ENCODE measurements at regions not wholly inside any gene's neighbourhood (a gene's known extent, or its start where the extent isn't known, plus 50 kb on each side); places are given as distances from the start of the nearest gene placed in this dataset.

- TF ChIP-seq POLR2A (IDR thresholded peaks at IDR 0.05) (no peak), CTCF (IDR thresholded peaks at IDR 0.05) (no peak)
- intact Hi-C loops (cut with DNase I) = no loop called here
- ATAC-seq (peak in 2 of 4 donors; percentile 58 to 72), DNase-seq (no peak)
- no peaks in the 10 kb centered on the region for H3K4me1 ChIP-seq
- WGBS (ENCODE audit: insufficient coverage, low coverage, low lambda C conversion rate, missing lambda C conversion rate) = no CpG with 5 or more reads among the region's 1 CpG
- H3K9me3 ChIP-seq = no peaks in the 10 kb centered on the region
- no peak overlapping the region for H3K4me3 ChIP-seq
- no peaks in the 10 kb centered on the region for H3K27me3 ChIP-seq
- H3K27ac ChIP-seq = no peak overlapping the region
- H3K36me3 ChIP-seq = no peaks in the 10 kb centered on the region
These were observed 123.2 kb upstream of the FGGY start for GRCh38 chr1:59173721-59174120.

GRCh38 chr1:59176471-59176870 is 120.4 kb upstream of the FGGY start:
- Histone ChIP-seq H3K9me3 (no peaks in the 10 kb centered on the region), H3K4me3 (no peak overlapping the region), H3K4me1 (no peaks in the 10 kb centered on the region), H3K27me3 (no peaks in the 10 kb centered on the region), H3K36me3 (no peaks in the 10 kb centered on the region), H3K27ac (no peak overlapping the region)
- 94% methylated on average over 3 of the region's 3 CpGs for WGBS (ENCODE audit: insufficient coverage, low coverage, low lambda C conversion rate, missing lambda C conversion rate)
- no peak for TF ChIP-seq CTCF (IDR thresholded peaks at IDR 0.05)
- DNase-seq (no peak), ATAC-seq (no peak)
- intact Hi-C loops (cut with DNase I) = no loop called here

GRCh38 chr1:59177756-59178155 is 119.1 kb upstream of the FGGY start:
- DNase-seq (no peak), ATAC-seq (no peak)
- Histone ChIP-seq H3K4me1 (no peaks in the 10 kb centered on the region), H3K36me3 (no peaks in the 10 kb centered on the region), H3K4me3 (no peak overlapping the region), H3K9me3 (no peaks in the 10 kb centered on the region), H3K27ac (no peak overlapping the region), H3K27me3 (no peaks in the 10 kb centered on the region)
- 100% methylated on average over 2 of the region's 2 CpGs for WGBS (ENCODE audit: insufficient coverage, low coverage, low lambda C conversion rate, missing lambda C conversion rate)
- TF ChIP-seq POLR2A (IDR thresholded peaks at IDR 0.05) = no peak
- no peak for TF ChIP-seq CTCF (IDR thresholded peaks at IDR 0.05)
- intact Hi-C loops (cut with DNase I) = no loop called here

GRCh38 chr1:59178339-59179187 is 118.3 kb upstream of the FGGY start:
- H3K27ac ChIP-seq = no peak overlapping the region
- no peaks in the 10 kb centered on the region for H3K4me1 ChIP-seq
- H3K36me3 ChIP-seq = no peaks in the 10 kb centered on the region
- DNase-seq (peak in 2 of 3 donors; percentile 47 to 54), ATAC-seq (peak; percentile 37 to 89 (median 56))
- no peak for TF ChIP-seq CTCF (IDR thresholded peaks at IDR 0.05)
- no peak for TF ChIP-seq POLR2A (IDR thresholded peaks at IDR 0.05)
- no peaks in the 10 kb centered on the region for H3K9me3 ChIP-seq
- WGBS (ENCODE audit: insufficient coverage, low coverage, low lambda C conversion rate, missing lambda C conversion rate) = 57% methylated on average over 2 of the region's 4 CpGs
- H3K27me3 ChIP-seq = no peaks in the 10 kb centered on the region
- intact Hi-C loops (cut with DNase I) = no loop called here
- H3K4me3 ChIP-seq = no peak overlapping the region
